A673 (cell line): ENCODE measurements at regions not wholly inside any gene's neighbourhood (a gene's known extent, or its start where the extent isn't known, plus 50 kb on each side); places are given as distances from the start of the nearest gene placed in this dataset.
A peak's percentile ranks its signal among the peaks of the same experiment; 100 is the strongest.

Source experiments
- EZH2 ChIP-seq: fragments of 200-600 bp; sonication (generic); IDR thresholded peaks from 2 replicates; pipeline ENCODE4 v1.6.1; 2017; ENCODE audit warnings: borderline replicate concordance, low read depth, mild to moderate bottlenecking, mixed read lengths, antibody characterized with exemption, low read length; ENCODE audit not compliant: poor library complexity, severe bottlenecking
- TF ChIP-seq, protein P1 (sequence below): fragments of 300-800, 200-600 bp; sonication (generic); conservative IDR thresholded peaks from 2 replicates; pipeline ENCODE4 v1.5.1; 2017; ENCODE audit warnings: low read depth, mild to moderate bottlenecking, antibody characterized with exemption, low read length, moderate library complexity, mixed read lengths

DNA sequence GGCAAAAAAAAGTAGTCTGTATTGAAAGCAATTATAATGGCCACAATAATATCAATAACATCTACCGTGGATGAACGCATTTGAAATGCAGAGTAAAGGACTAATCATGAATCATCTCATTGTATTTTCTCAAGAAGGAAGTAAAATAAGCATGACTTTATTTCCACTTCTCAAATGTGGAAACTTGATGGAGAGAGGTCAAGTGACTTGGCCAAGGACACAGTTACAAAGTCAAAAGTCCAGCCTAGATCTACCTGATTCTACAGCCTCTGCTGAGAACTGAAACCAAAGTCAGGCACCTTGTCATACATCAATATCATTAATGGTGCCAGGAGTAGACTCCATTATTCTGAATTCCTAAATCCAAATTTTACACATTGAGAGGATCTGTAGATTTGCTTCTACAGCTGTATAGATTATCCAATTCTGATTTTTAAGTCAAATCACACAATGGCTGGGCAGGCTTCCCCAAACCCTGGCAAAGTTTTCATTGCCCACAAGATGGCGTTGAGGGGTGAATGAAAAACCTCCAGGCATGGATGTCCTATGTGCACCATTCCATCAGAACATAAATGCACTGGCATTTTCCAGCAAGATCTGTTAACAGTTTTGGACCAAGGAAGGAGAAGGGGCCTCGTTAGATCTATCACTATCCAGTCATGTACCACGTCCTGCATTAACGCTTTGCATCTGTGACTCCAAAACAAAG is 423.1 kb downstream of the MAFB start:
- TF ChIP-seq, protein P1, sequence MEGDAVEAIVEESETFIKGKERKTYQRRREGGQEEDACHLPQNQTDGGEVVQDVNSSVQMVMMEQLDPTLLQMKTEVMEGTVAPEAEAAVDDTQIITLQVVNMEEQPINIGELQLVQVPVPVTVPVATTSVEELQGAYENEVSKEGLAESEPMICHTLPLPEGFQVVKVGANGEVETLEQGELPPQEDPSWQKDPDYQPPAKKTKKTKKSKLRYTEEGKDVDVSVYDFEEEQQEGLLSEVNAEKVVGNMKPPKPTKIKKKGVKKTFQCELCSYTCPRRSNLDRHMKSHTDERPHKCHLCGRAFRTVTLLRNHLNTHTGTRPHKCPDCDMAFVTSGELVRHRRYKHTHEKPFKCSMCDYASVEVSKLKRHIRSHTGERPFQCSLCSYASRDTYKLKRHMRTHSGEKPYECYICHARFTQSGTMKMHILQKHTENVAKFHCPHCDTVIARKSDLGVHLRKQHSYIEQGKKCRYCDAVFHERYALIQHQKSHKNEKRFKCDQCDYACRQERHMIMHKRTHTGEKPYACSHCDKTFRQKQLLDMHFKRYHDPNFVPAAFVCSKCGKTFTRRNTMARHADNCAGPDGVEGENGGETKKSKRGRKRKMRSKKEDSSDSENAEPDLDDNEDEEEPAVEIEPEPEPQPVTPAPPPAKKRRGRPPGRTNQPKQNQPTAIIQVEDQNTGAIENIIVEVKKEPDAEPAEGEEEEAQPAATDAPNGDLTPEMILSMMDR, result peak; percentile 79
- TF ChIP-seq EZH2, result no peak
